Endothelial cell of umbilical vein (primary cell): ENCODE measurements at regions not wholly inside any gene's neighbourhood (a gene's known extent, or its start where the extent isn't known, plus 50 kb on each side); places are given as distances from the start of the nearest gene placed in this dataset.

Experiments used
- BruUV-seq: library from RNA; stranded (reverse); fragments of 400-500 nt; replicated peaks from 2 replicates; lab custom pipeline; 2021; lab: Mats Ljungman, UMichigan
- CTCF ChIA-PET: fragments of 300-600, 350-600 bp; sonication (Branson Sonifier 250); formaldehyde crosslinking; loops from one replicate; lab custom pipeline; 2021; ENCODE audit warnings: antibody characterized with exemption, inconsistent platforms; lab: Charles Lee
- POLR2A ChIA-PET: fragments of 300-600, 350-600 bp; sonication (Branson Sonifier 250); formaldehyde crosslinking; loops from one replicate; lab custom pipeline; 2021; ENCODE audit warnings: antibody characterized with exemption, inconsistent platforms; lab: Charles Lee
- DNase-seq: peaks from one replicate; pipeline ENCODE4 v3.0.0-alpha.2; 2011; ENCODE audit warnings: low read depth, low spot score
- FAIRE-seq: peaks from 2 replicates; lab custom pipeline; 2011; peaks lifted over from hg19 to GRCh38; lab: Jason Lieb, UNC
- H2AFZ ChIP-seq: 2 replicates; pipeline ENCODE4 v1.6.0; 2012; ENCODE audit warnings: low read depth, low read length, control low read depth, inconsistent platforms
- H3K27ac ChIP-seq: 2 replicates; pipeline ENCODE4 v1.5.1; 2011; ENCODE audit warnings: low read depth, mild to moderate bottlenecking, control low read depth, low read length, moderate library complexity; ENCODE audit not compliant: insufficient read depth
- H3K27me3 ChIP-seq, 2 experiments: 2 replicates each; pipeline versions ENCODE4 v1.6.0 to v1.6.1; 2011; ENCODE audit warnings: low read length in 2 of 2, mixed read lengths in 1 of 2; ENCODE audit not compliant: control insufficient read depth in 2 of 2, insufficient read depth in 2 of 2
- H3K36me3 ChIP-seq, 2 experiments: 2 replicates in 1 of 2; 3 replicates in 1 of 2; pipeline ENCODE4 v1.5.1; 2011; ENCODE audit warnings: low read length in 2 of 2, mild to moderate bottlenecking in 1 of 2, moderate library complexity in 1 of 2; ENCODE audit not compliant: control insufficient read depth in 2 of 2, insufficient read depth in 2 of 2; ENCODE audit errors: extremely low read depth in 1 of 2
- H3K4me1 ChIP-seq: 3 replicates; pipeline ENCODE4 v1.5.1; 2011; ENCODE audit warnings: mild to moderate bottlenecking, low read length; ENCODE audit not compliant: control insufficient read depth, insufficient read depth; ENCODE audit errors: extremely low read depth
- H3K4me2 ChIP-seq: 2 replicates; pipeline ENCODE4 v1.6.1; 2011; ENCODE audit warnings: low read length, control low read depth, mixed read lengths; ENCODE audit not compliant: insufficient read depth
- H3K4me3 ChIP-seq, 3 experiments: fragments of 200-600 bp in 1 of 3; sonication (generic), shearing (Covaris generic) in 1 of 3; replicated peaks in 1 of 3; 2 replicates each; pipeline ENCODE4 v1.5.1; 2011 to 2016; ENCODE audit warnings: control low read depth in 3 of 3, low read length in 3 of 3, mild to moderate bottlenecking in 2 of 3, inconsistent platforms in 1 of 3, low read depth in 1 of 3, moderate library complexity in 1 of 3; ENCODE audit not compliant: insufficient read depth in 1 of 3
- H3K79me2 ChIP-seq: 2 replicates; pipeline ENCODE4 v1.6.0; 2012; ENCODE audit warnings: low read length, inconsistent platforms; ENCODE audit not compliant: control insufficient read depth, insufficient read depth
- H3K9ac ChIP-seq: replicated peaks from 2 replicates; pipeline ENCODE3; 2011; ENCODE audit warnings: low read length, control low read depth; ENCODE audit not compliant: insufficient read depth; ENCODE audit errors: extremely low read depth
- H3K9me1 ChIP-seq: replicated peaks from 3 replicates; pipeline ENCODE4 v1.6.0; 2011; ENCODE audit warnings: mild to moderate bottlenecking, low read length; ENCODE audit not compliant: control insufficient read depth, insufficient read depth; ENCODE audit errors: extremely low read depth
- H3K9me3 ChIP-seq: replicated peaks from 2 replicates; pipeline ENCODE4 v1.5.1; 2012; ENCODE audit warnings: low read length, inconsistent platforms; ENCODE audit not compliant: control insufficient read depth, insufficient read depth
- H4K20me1 ChIP-seq: replicated peaks from 2 replicates; pipeline ENCODE3; 2011; ENCODE audit warnings: mild to moderate bottlenecking, low read length; ENCODE audit not compliant: control insufficient read depth, insufficient read depth; ENCODE audit errors: extremely low read depth
- EZH2 ChIP-seq: IDR thresholded peaks from 2 replicates; pipeline ENCODE4 v1.6.1; 2012; ENCODE audit warnings: borderline replicate concordance, low read depth, mild to moderate bottlenecking, moderate library complexity, low read length, inconsistent platforms; ENCODE audit not compliant: severe bottlenecking
- FOS ChIP-seq: IDR thresholded peaks from 2 replicates; pipeline ENCODE4 v1.6.1; 2011; ENCODE audit warnings: mild to moderate bottlenecking, low read length, moderate library complexity, borderline replicate concordance; ENCODE audit not compliant: insufficient read depth
- GATA2 ChIP-seq: IDR thresholded peaks from 2 replicates; pipeline ENCODE4 v1.7.0; 2011; ENCODE audit warnings: low read depth, mild to moderate bottlenecking, moderate library complexity, mixed read lengths, low read length; ENCODE audit not compliant: insufficient read length, insufficient read depth
- JUN ChIP-seq: IDR thresholded peaks from 2 replicates; pipeline ENCODE4 v1.6.1; 2011; ENCODE audit warnings: borderline replicate concordance, low read depth; ENCODE audit not compliant: insufficient read length, insufficient read depth
- MYC ChIP-seq: IDR thresholded peaks from one replicate; pipeline ENCODE4 v1.6.1; 2011; ENCODE audit warnings: mild to moderate bottlenecking, low read depth, low read length
- POLR2A ChIP-seq: IDR thresholded peaks from 2 replicates; pipeline ENCODE4 v1.6.1; 2012; ENCODE audit warnings: low read depth, mild to moderate bottlenecking, control low read depth, low read length
- POLR2AphosphoS5 ChIP-seq: IDR thresholded peaks from 2 replicates; pipeline ENCODE4 v1.6.1; 2012; ENCODE audit warnings: low read depth, mild to moderate bottlenecking, control low read depth, low read length, moderate library complexity; ENCODE audit not compliant: insufficient read depth
- dilution Hi-C: fragments of 300-500 bp; cut with MboI; formaldehyde crosslinking; loops from one replicate; pipeline ENCODE4 v1.15.0; 2019; ENCODE audit warnings: low sequenced_read_pairs; ENCODE audit not compliant: extremely low pct_ligation_motif_present
- intact Hi-C: fragments of 100-400 bp; cut with micrococcal nuclease; formaldehyde crosslinking; loops from one replicate; pipeline ENCODE4 v1.10.0; 2022
- TF ChIP-seq, protein P1 (sequence below): IDR thresholded peaks from 2 replicates; pipeline ENCODE4 v1.6.1; 2011; ENCODE audit not compliant: insufficient read depth, insufficient read length
- TF ChIP-seq, protein P2 (sequence below), 2 donors: IDR thresholded peaks; 1 replicate in 1 of 2; 2 replicates in 1 of 2; pipeline ENCODE4 v1.5.1; 2011; ENCODE audit warnings: low read length in 2 of 2, mild to moderate bottlenecking in 2 of 2, moderate library complexity in 2 of 2, control low read depth in 1 of 2, inconsistent platforms in 1 of 2, low read depth in 1 of 2; ENCODE audit not compliant: insufficient read depth in 1 of 2; ENCODE audit errors: extremely low read depth in 1 of 2

- ChIA-PET POLR2A (no interaction called here), CTCF (interaction anchor here (1.1 kb wide), 1 partner anchor 20 kb away, joined by 3 read pairs; no protein-coding TSS in a partner anchor)
- Histone ChIP-seq H3K9me3 (no peaks in the 10 kb centered on the region), H4K20me1 (no peaks in the 10 kb centered on the region), H2AFZ (no peak overlapping the region), H3K27ac (no peak overlapping the region), H3K4me3 (no peak overlapping the region), H3K27me3 (peaks cover 0 to 5% of the 10 kb centered on the region in 2 experiments), H3K4me1 (peaks cover 4% of the 10 kb centered on the region), H3K4me2 (no peak overlapping the region), H3K36me3 (no peaks in the 10 kb centered on the region), H3K79me2 (no peaks in the 10 kb centered on the region), H3K9me1 (no peaks in the 10 kb centered on the region), H3K9ac (no peak overlapping the region)
- no peak for DNase-seq
- intact Hi-C loops (no loop called here), dilution Hi-C loops (no loop called here)
- TF ChIP-seq, protein P1, sequence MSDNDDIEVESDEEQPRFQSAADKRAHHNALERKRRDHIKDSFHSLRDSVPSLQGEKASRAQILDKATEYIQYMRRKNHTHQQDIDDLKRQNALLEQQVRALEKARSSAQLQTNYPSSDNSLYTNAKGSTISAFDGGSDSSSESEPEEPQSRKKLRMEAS = no peak
- TF ChIP-seq, protein P2, sequence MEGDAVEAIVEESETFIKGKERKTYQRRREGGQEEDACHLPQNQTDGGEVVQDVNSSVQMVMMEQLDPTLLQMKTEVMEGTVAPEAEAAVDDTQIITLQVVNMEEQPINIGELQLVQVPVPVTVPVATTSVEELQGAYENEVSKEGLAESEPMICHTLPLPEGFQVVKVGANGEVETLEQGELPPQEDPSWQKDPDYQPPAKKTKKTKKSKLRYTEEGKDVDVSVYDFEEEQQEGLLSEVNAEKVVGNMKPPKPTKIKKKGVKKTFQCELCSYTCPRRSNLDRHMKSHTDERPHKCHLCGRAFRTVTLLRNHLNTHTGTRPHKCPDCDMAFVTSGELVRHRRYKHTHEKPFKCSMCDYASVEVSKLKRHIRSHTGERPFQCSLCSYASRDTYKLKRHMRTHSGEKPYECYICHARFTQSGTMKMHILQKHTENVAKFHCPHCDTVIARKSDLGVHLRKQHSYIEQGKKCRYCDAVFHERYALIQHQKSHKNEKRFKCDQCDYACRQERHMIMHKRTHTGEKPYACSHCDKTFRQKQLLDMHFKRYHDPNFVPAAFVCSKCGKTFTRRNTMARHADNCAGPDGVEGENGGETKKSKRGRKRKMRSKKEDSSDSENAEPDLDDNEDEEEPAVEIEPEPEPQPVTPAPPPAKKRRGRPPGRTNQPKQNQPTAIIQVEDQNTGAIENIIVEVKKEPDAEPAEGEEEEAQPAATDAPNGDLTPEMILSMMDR (IDR thresholded peaks at IDR 0.05; ENCODE audit: extremely low read depth in 1 of 2, insufficient read depth in 1 of 2, low read depth in 1 of 2, low read length in 2 of 2) = no peak
- TF ChIP-seq MYC (no peak), POLR2A (no peak), FOS (no peak), POLR2AphosphoS5 (no peak), JUN (no peak), GATA2 (no peak), EZH2 (no peak)
- no peak for FAIRE-seq
- BruUV-seq = no TSS peak
These were observed 88.1 kb upstream of the FAM171A1 start for GRCh38 chr10:15459218-15459617.
